T-cell (primary cell): ENCODE measurements at regions not wholly inside any gene's neighbourhood (a gene's known extent, or its start where the extent isn't known, plus 50 kb on each side); places are given as distances from the start of the nearest gene placed in this dataset.
"Not testable (repeated sequence)": the region's sequence is repeated elsewhere in the genome, so short reads cannot be mapped to it uniquely, and the experiment has no call there.

ENCODE experiments used
- ATAC-seq, 4 experiments: fragments of 200-7000 bp in 3 of 4; fragments of 150-1000 bp in 1 of 4; cut with Tn5 transposase; replicated peaks in 1 of 4; 1 replicate in 3 of 4; 2 replicates in 1 of 4; pipeline ENCODE4 v1.10.0; 2021; ENCODE audit warnings: moderate library complexity in 3 of 4, mild to moderate bottlenecking in 2 of 4, moderate number of reproducible peaks in 1 of 4
- CTCF ChIA-PET, 2 donors: fragments of 300-600 bp; sonication (Branson Sonifier 250); formaldehyde crosslinking; loops; one replicate each; lab custom pipeline; 2022; ENCODE audit warnings: antibody characterized with exemption in 2 of 2; lab: Charles Lee
- POLR2A ChIA-PET, 2 donors: fragments of 300-600 bp; sonication (Branson Sonifier 250); formaldehyde crosslinking; loops; one replicate each; lab custom pipeline; 2022; ENCODE audit warnings: antibody characterized with exemption in 2 of 2; lab: Charles Lee
- DNase-seq, 35 experiments: peaks; one replicate each; pipeline versions ENCODE4 v3.0.0 to v3.0.0-alpha.2; 2013 to 2023
- H3K27ac ChIP-seq: one replicate; pipeline ENCODE4 v1.5.1; 2013; ENCODE audit warnings: low read length
- H3K27me3 ChIP-seq, 2 experiments: replicated peaks in 1 of 2; 1 replicate in 1 of 2; 2 replicates in 1 of 2; pipeline versions ENCODE4 v1.6.1 to v1.7.0; 2013; ENCODE audit warnings: low read length in 1 of 2, mixed read lengths in 1 of 2; ENCODE audit not compliant: control insufficient read depth in 2 of 2, insufficient read depth in 2 of 2; ENCODE audit errors: extremely low read depth in 1 of 2
- H3K36me3 ChIP-seq, 2 donors: 1 replicate in 1 of 2; 2 replicates in 1 of 2; pipeline versions ENCODE4 v1.6.1 to v1.7.0; 2013; ENCODE audit warnings: low read length in 1 of 2; ENCODE audit not compliant: control insufficient read depth in 2 of 2, insufficient read depth in 1 of 2; ENCODE audit errors: extremely low read depth in 1 of 2
- H3K4me1 ChIP-seq, 2 experiments: 1 replicate in 1 of 2; 2 replicates in 1 of 2; pipeline versions ENCODE4 v1.6.1 to v1.7.0; 2013; ENCODE audit warnings: low read length in 2 of 2, mixed read lengths in 1 of 2; ENCODE audit not compliant: insufficient read depth in 2 of 2, control insufficient read depth in 1 of 2; ENCODE audit errors: extremely low read depth in 1 of 2
- H3K4me3 ChIP-seq, 2 donors: 1 replicate in 1 of 2; 2 replicates in 1 of 2; pipeline versions ENCODE4 v1.5.1 to v1.7.0; 2013; ENCODE audit warnings: mild to moderate bottlenecking in 2 of 2, low read length in 1 of 2, moderate library complexity in 1 of 2; ENCODE audit not compliant: control insufficient read depth in 1 of 2; ENCODE audit errors: extremely low read depth in 1 of 2
- H3K9me3 ChIP-seq: 2 replicates; pipeline ENCODE4 v1.7.0; 2013
- H3K27ac Mint-ChIP-seq, 2 donors: one replicate each; pipeline ENCODE4 v1.8.0; 2020 to 2021; ENCODE audit warnings: mild to moderate bottlenecking in 2 of 2, mixed read lengths in 2 of 2
- H3K27me3 Mint-ChIP-seq, 2 donors: one replicate each; pipeline ENCODE4 v1.8.0; 2021 to 2022; ENCODE audit warnings: mixed read lengths in 2 of 2
- H3K36me3 Mint-ChIP-seq: one replicate; pipeline ENCODE4 v1.8.0; 2021; ENCODE audit warnings: mixed read lengths
- H3K4me1 Mint-ChIP-seq, 3 donors: one replicate each; pipeline ENCODE4 v1.8.0; 2020 to 2022; ENCODE audit warnings: mixed read lengths in 3 of 3, mild to moderate bottlenecking in 1 of 3
- H3K4me3 Mint-ChIP-seq, 3 donors: one replicate each; pipeline ENCODE4 v1.8.0; 2020 to 2022; ENCODE audit warnings: mild to moderate bottlenecking in 3 of 3, mixed read lengths in 3 of 3, moderate library complexity in 3 of 3
- H3K9me3 Mint-ChIP-seq, 3 donors: one replicate each; pipeline ENCODE4 v1.8.0; 2020 to 2022; ENCODE audit warnings: mixed read lengths in 3 of 3
- WGBS: methylation state at CpG from one replicate; pipeline ENCODE4 v1.1.5; 2013; ENCODE audit warnings: missing lambda C conversion rate; ENCODE audit not compliant: insufficient coverage; 5-methylcytosine and 5-hydroxymethylcytosine counted together

DNA sequence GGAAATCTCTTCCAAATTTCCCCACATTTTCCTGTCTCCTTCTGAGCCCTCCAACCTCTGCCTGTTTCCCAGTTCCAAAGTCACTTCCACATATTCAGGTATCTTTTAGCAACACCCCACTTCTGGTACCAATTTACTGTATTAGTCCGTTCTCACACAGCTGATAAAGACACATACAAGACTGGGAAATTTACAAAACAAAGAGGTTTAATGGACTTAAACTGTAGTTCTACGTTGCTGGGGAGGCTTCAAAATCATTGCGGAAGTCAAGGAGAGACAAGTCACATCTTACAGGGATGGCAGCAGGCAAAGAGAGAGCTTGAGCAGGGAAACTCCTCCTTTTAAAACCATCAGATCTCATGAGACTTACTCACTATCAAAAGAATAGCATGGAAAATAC, 122.0 kb downstream of the ALG1L2 start:
- H3K27me3 ChIP-seq, H3K4me3 ChIP-seq, H3K36me3 ChIP-seq, H3K27ac Mint-ChIP-seq, H3K27ac ChIP-seq, ATAC-seq, CTCF ChIA-PET, POLR2A ChIA-PET, H3K9me3 ChIP-seq, H3K4me1 Mint-ChIP-seq, H3K27me3 Mint-ChIP-seq, H3K36me3 Mint-ChIP-seq, DNase-seq, H3K4me1 ChIP-seq, H3K4me3 Mint-ChIP-seq: not testable (repeated sequence)
- WGBS = no CpG with 5 or more reads among the region's 3 CpGs
- H3K9me3 Mint-ChIP-seq = peaks cover 4 to 22% (median 7%) of the 10 kb centered on the region in 3 donors

DNA sequence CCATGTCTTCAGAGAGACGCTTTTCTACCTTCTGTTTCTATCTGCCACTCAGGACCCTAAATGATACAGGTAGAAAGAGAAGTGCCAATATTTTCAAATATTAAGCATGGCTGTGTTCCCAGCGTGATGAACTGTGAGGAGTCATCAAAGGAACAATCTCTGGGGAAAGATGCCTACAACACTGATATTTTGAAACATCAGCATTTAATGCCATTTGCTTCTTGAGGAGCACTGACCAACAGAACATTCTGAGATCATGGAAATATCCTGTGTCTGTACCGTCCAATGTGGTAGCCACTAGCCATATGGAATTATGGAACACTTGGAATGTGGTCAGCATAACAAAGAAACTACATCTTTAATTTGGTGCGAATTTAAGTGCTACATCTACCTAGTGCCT, 117.9 kb upstream of the COL6A5 start:
- H3K36me3 Mint-ChIP-seq = no peaks in the 10 kb centered on the region
- H3K27ac Mint-ChIP-seq = no peak overlapping the region

DNA sequence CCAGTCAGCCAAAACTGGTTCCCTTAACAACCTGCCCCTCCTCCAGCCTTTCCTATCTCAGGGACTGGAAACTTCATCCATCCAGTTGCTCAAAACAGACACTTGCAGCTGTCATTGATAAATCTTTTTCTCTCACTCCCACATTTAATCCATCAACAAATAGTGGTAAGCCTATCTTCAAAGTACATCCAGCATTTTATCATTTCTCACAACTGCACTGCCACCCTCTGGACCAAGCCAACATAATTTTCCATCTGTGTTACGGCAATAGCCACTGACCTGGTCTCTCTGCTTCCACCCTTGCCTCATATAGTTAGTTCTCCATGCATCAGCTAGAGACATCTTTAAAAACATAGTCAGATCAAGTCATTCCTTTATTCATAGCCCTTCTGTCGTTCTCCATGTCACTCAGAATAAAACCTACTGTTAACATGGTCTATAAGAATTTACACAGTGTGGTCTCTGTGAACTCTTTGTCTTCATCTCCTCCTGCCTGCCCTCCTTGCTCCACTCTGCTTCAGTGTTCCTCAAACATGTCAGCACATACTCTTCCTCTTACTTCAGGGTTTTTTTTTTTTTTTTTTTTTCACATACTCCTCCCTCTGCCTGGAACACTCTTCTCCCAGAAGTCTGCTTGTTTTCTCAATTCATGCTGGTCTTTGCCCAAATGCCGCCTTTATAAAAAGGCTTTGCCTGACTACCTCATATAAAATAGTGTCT, 102.5 kb upstream of the COL6A5 start:
- no peaks in the 10 kb centered on the region for H3K4me1 ChIP-seq
- Mint-ChIP-seq H3K9me3 (no peaks in the 10 kb centered on the region), H3K36me3 (no peaks in the 10 kb centered on the region), H3K4me1 (no peaks in the 10 kb centered on the region), H3K27ac (no peak overlapping the region), H3K4me3 (no peak overlapping the region), H3K27me3 (peaks cover 8 to 14% of the 10 kb centered on the region in 2 donors)
- no peaks in the 10 kb centered on the region for H3K27me3 ChIP-seq
- H3K36me3 ChIP-seq = no peaks in the 10 kb centered on the region
- 66% methylated on average over 3 of the region's 3 CpGs for WGBS
- ChIA-PET POLR2A (interaction anchor here in 1 of 2 donors (0.6 kb wide), 1 partner anchor 79 kb away, joined by 3 read pairs; no protein-coding TSS in a partner anchor), CTCF (no interaction called here)
- no peak overlapping the region for H3K4me3 ChIP-seq
- H3K9me3 ChIP-seq = no peaks in the 10 kb centered on the region
- H3K27ac ChIP-seq = no peak overlapping the region
- ATAC-seq = no peak
- DNase-seq = peak in 1 of 35 experiments; percentile 23

More for the DNA sequence above, 117.9 kb upstream of the COL6A5 start:
- H3K4me3 ChIP-seq = no peak overlapping the region
- Mint-ChIP-seq H3K27me3 (peaks cover 1 to 3% of the 10 kb centered on the region in 2 donors), H3K4me3 (no peak overlapping the region), H3K9me3 (no peaks in the 10 kb centered on the region), H3K4me1 (no peaks in the 10 kb centered on the region)
- H3K4me1 ChIP-seq = no peaks in the 10 kb centered on the region
- no peaks in the 10 kb centered on the region for H3K9me3 ChIP-seq
- H3K27me3 ChIP-seq = no peaks in the 10 kb centered on the region
- H3K36me3 ChIP-seq = no peaks in the 10 kb centered on the region
- H3K27ac ChIP-seq = no peak overlapping the region
- no CpG with 5 or more reads among the region's 4 CpGs for WGBS
- ATAC-seq (no peak), DNase-seq (no peak)
- POLR2A ChIA-PET = interaction anchor here in 1 of 2 donors (0.6 kb wide), 1 partner anchor 96 kb away, joined by 3 read pairs; no protein-coding TSS in a partner anchor
- CTCF ChIA-PET = no interaction called here

DNA sequence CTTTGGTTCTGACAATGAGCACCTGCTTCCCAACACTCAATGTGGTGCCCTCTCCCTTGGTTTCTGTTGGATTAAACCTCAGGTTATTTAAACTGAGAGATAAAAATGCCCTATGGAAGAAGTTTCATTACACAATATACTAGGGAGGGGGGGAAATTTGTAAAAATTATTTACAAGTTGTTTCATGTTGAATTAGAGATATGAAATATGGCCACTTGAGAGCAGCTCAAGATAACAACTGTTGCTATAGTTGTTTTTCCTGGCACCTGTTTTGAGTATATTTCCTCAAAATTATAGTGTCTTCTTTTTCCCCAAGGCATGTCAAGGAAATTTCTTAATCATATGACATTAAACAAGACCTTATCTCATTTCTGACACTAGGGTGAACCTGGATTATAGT, 101.7 kb upstream of the COL6A5 start:
- H3K4me3 Mint-ChIP-seq = no peak overlapping the region
- no peaks in the 10 kb centered on the region for H3K9me3 ChIP-seq
- no peak for ATAC-seq
- no peak overlapping the region for H3K4me3 ChIP-seq
- no peaks in the 10 kb centered on the region for H3K4me1 Mint-ChIP-seq
- ChIA-PET CTCF (no interaction called here), POLR2A (no interaction called here)
- H3K9me3 Mint-ChIP-seq = no peaks in the 10 kb centered on the region
- no peaks in the 10 kb centered on the region for H3K36me3 ChIP-seq
- no peaks in the 10 kb centered on the region for H3K36me3 Mint-ChIP-seq
- no peaks in the 10 kb centered on the region for H3K27me3 ChIP-seq
- H3K27ac Mint-ChIP-seq = no peak overlapping the region
- H3K27me3 Mint-ChIP-seq = peaks cover 8 to 14% of the 10 kb centered on the region in 2 donors
- no peak overlapping the region for H3K27ac ChIP-seq
- H3K4me1 ChIP-seq = no peaks in the 10 kb centered on the region
- DNase-seq = no peak

DNA sequence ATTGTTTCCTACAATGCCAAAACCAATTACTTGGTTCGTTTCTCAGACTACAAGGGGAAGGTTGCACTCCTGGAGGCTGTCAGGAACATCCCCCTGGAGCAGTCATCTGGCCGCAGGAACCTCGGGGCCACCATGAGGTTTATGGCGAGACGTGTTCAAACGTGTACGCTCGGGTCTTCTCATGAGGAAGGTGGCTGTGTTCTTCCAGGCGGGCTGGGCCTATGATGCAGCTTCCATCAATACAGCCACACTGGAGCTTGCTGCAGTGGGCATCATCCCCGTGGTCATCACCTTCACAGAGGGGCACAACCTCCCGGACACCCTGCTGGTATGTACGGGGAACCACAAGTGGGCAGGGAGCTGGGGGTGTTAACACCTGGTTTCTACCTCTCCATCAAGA, 94.5 kb upstream of the COL6A5 start:
- H3K4me3 ChIP-seq = no peak overlapping the region
- H3K27ac Mint-ChIP-seq = no peak overlapping the region
- no peaks in the 10 kb centered on the region for H3K4me1 Mint-ChIP-seq
- DNase-seq (no peak), ATAC-seq (no peak)
- H3K27me3 ChIP-seq = no peaks in the 10 kb centered on the region
- H3K27me3 Mint-ChIP-seq = peaks cover 6 to 16% of the 10 kb centered on the region in 2 donors
- no peak overlapping the region for H3K4me3 Mint-ChIP-seq
- ChIA-PET CTCF (no interaction called here), POLR2A (no interaction called here)
- 82% methylated on average over 9 of the region's 12 CpGs for WGBS
- H3K9me3 ChIP-seq = no peaks in the 10 kb centered on the region
- no peaks in the 10 kb centered on the region for H3K9me3 Mint-ChIP-seq
- no peaks in the 10 kb centered on the region for H3K36me3 Mint-ChIP-seq
- H3K36me3 ChIP-seq = no peaks in the 10 kb centered on the region
- H3K27ac ChIP-seq = no peak overlapping the region
- no peaks in the 10 kb centered on the region for H3K4me1 ChIP-seq

DNA sequence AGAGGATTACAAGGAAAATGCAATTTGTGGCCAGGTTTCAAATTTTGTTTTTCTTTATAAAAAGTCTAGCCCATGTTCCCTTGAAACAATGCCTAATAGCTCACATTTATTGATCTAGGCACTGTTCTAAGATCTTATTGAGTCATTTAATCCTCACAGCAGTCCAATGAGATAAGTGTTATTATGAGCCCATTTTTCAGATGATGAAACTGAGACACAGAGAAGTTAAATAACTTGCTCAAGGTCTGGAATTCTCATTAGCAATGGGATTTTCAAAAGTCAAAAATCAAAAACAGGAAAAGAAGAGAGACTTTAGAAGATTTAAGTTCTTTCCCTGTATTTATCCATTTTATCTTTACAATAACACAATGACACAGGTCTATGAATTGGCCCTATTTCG, 90.0 kb upstream of the COL6A5 start:
- no peak for ATAC-seq
- no CpG with 5 or more reads among the region's 1 CpG for WGBS
- Mint-ChIP-seq H3K27ac (no peak overlapping the region), H3K27me3 (peaks cover 5 to 17% of the 10 kb centered on the region in 2 donors), H3K4me3 (no peak overlapping the region), H3K4me1 (no peaks in the 10 kb centered on the region), H3K36me3 (no peaks in the 10 kb centered on the region), H3K9me3 (no peaks in the 10 kb centered on the region)
- Histone ChIP-seq H3K9me3 (no peaks in the 10 kb centered on the region), H3K27me3 (no peaks in the 10 kb centered on the region), H3K36me3 (no peaks in the 10 kb centered on the region), H3K4me3 (no peak overlapping the region), H3K27ac (no peak overlapping the region), H3K4me1 (no peaks in the 10 kb centered on the region)
- CTCF ChIA-PET = no interaction called here
- no peak for DNase-seq
- POLR2A ChIA-PET = no interaction called here
